ENCODE measurements at regions not wholly inside any gene's neighbourhood (a gene's known extent, or its start where the extent isn't known, plus 50 kb on each side); places are given as distances from the start of the nearest gene placed in this dataset.

DNA sequence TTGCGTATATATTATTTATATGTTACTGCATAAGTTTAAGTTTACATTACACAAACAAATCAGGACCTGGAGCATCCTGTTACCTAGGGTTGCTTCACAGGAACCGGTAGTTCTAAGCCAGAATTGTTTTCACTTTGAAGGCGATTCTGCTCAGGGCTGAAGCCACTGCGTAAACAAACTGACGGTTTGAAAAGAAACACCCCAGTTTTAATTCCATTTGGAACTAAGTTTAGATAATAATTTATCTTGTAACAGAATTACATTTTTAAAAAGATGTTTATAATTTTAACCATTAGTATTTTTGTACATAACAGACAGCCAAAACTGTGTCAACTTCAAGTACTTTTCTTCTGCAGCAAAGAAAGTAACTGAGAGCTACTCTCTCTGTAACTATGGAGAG, 282.1 kb upstream of the LYPLAL1 start:
- Histone ChIP-seq H3K79me2 (ENCODE audit: insufficient read depth, low read depth) (no peaks in the 10 kb centered on the region), H4K20me1 (ENCODE audit: insufficient read depth) (no peaks in the 10 kb centered on the region), H3K4me2 (no peak overlapping the region), H3K36me3 (ENCODE audit: insufficient read depth) (no peaks in the 10 kb centered on the region), H3K9ac (no peak overlapping the region), H3K4me3 (IDR thresholded peaks at IDR 0.05; ENCODE audit: insufficient read depth, low read depth, low read length) (no peak overlapping the region), H3K27me3 (ENCODE audit: insufficient read depth, low read depth) (no peaks in the 10 kb centered on the region), H2AFZ (ENCODE audit: low read depth) (no peak overlapping the region), H3K27ac (no peak overlapping the region), H3K4me1 (ENCODE audit: low read depth, poor library complexity, severe bottlenecking) (no peaks in the 10 kb centered on the region)
- TF ChIP-seq, protein P1, sequence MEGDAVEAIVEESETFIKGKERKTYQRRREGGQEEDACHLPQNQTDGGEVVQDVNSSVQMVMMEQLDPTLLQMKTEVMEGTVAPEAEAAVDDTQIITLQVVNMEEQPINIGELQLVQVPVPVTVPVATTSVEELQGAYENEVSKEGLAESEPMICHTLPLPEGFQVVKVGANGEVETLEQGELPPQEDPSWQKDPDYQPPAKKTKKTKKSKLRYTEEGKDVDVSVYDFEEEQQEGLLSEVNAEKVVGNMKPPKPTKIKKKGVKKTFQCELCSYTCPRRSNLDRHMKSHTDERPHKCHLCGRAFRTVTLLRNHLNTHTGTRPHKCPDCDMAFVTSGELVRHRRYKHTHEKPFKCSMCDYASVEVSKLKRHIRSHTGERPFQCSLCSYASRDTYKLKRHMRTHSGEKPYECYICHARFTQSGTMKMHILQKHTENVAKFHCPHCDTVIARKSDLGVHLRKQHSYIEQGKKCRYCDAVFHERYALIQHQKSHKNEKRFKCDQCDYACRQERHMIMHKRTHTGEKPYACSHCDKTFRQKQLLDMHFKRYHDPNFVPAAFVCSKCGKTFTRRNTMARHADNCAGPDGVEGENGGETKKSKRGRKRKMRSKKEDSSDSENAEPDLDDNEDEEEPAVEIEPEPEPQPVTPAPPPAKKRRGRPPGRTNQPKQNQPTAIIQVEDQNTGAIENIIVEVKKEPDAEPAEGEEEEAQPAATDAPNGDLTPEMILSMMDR (conservative IDR thresholded peaks at IDR 0.05; ENCODE audit: low read depth, low read length) = no peak

DNA sequence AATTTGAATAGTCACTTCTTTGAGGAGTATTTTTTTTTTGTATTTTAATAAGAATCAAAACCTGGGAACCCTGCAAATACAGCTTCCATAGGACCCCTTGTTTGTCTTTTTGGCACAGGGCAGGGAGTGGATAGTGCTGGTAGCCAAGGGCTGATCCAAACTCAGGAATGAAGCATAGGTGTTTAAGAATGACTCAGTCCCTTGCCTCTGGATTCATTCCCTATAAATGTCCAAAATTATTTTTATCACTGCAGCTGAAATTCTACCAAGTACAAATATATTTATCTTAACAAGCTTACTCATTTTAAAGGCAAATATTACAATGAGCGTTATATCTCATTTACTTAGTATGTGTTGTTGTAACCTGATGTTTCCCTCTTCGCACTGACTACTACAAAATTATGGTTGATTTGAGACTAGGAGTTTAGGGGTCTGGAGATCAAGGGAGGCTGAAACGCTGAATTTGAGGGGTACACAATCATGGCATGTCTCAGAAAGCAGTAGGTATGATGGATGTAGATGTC, 278.6 kb upstream of the LYPLAL1 start:
- Histone ChIP-seq H3K4me3 (IDR thresholded peaks at IDR 0.05; ENCODE audit: insufficient read depth, low read depth, low read length) (no peak overlapping the region), H3K79me2 (ENCODE audit: insufficient read depth, low read depth) (no peaks in the 10 kb centered on the region)

DNA sequence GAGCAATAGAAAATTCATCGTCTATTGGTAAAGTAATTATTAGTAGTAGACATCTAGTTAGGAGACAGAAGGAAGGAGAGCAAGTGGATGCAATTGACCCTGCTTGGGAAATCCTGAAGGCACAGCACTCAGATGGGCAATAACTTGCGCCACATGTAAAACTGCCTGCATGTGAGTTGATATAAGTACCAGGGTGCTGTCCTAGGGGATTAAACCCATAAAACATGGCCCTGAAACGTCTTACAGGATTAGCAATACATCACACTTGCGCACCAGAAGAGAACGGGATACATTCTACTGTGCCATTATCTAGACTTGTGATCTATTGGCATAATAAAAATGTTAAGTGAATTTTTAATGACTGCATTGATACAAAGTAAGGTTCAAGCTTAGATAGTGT, 277.5 kb upstream of the LYPLAL1 start:
- Histone ChIP-seq H2AFZ (ENCODE audit: low read depth) (no peak overlapping the region), H3K36me3 (ENCODE audit: insufficient read depth) (no peaks in the 10 kb centered on the region), H3K4me1 (ENCODE audit: low read depth, poor library complexity, severe bottlenecking) (no peaks in the 10 kb centered on the region), H3K9ac (no peak overlapping the region), H3K4me2 (no peak overlapping the region), H3K4me3 (IDR thresholded peaks at IDR 0.05; ENCODE audit: insufficient read depth, low read depth, low read length) (no peak overlapping the region), H3K27me3 (ENCODE audit: insufficient read depth, low read depth) (no peaks in the 10 kb centered on the region), H3K27ac (no peak overlapping the region), H3K79me2 (ENCODE audit: insufficient read depth, low read depth) (no peaks in the 10 kb centered on the region), H4K20me1 (ENCODE audit: insufficient read depth) (no peaks in the 10 kb centered on the region)
- TF ChIP-seq, protein P1 (conservative IDR thresholded peaks at IDR 0.05; ENCODE audit: low read depth, low read length) = no peak

More for the DNA sequence above, 278.6 kb upstream of the LYPLAL1 start:
- TF ChIP-seq, protein P1 (conservative IDR thresholded peaks at IDR 0.05; ENCODE audit: low read depth, low read length) = no peak
- Histone ChIP-seq H3K9ac (no peak overlapping the region), H3K36me3 (ENCODE audit: insufficient read depth) (no peaks in the 10 kb centered on the region), H3K4me1 (ENCODE audit: low read depth, poor library complexity, severe bottlenecking) (no peaks in the 10 kb centered on the region), H4K20me1 (ENCODE audit: insufficient read depth) (no peaks in the 10 kb centered on the region), H3K4me2 (no peak overlapping the region), H3K27me3 (ENCODE audit: insufficient read depth, low read depth) (no peaks in the 10 kb centered on the region), H2AFZ (ENCODE audit: low read depth) (no peak overlapping the region), H3K27ac (no peak overlapping the region)

DNA sequence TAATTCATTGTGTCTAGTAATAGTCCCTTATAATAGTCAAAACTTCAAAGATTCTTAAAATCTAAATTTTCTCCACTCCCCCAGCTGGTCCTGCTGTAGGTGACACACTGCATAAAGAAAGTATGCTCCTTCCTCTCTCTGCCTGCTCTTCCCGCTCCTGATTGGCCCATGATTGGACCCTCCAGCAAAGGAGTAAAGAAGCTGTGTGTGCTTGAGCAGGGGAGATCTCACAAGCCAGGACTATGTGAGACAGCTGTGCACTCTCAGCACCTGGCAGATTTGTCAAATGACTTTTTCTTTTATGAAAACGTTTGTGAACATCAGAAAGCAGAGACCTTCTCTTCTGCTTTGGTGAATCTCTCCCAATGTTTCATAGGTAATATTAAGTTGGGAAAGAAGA, 274.8 kb upstream of the LYPLAL1 start:
- Histone ChIP-seq H3K36me3 (ENCODE audit: insufficient read depth) (no peaks in the 10 kb centered on the region), H4K20me1 (ENCODE audit: insufficient read depth) (no peaks in the 10 kb centered on the region), H3K4me3 (IDR thresholded peaks at IDR 0.05; ENCODE audit: insufficient read depth, low read depth, low read length) (no peak overlapping the region), H3K27ac (no peak overlapping the region), H2AFZ (ENCODE audit: low read depth) (no peak overlapping the region), H3K9ac (no peak overlapping the region), H3K79me2 (ENCODE audit: insufficient read depth, low read depth) (no peaks in the 10 kb centered on the region), H3K4me1 (ENCODE audit: low read depth, poor library complexity, severe bottlenecking) (no peaks in the 10 kb centered on the region), H3K4me2 (no peak overlapping the region), H3K27me3 (ENCODE audit: insufficient read depth, low read depth) (no peaks in the 10 kb centered on the region)
- TF ChIP-seq, protein P1 (conservative IDR thresholded peaks at IDR 0.05; ENCODE audit: low read depth, low read length) = no peak

Data from KMS-11 (cell line).